Myocyte (in vitro differentiated cells): ENCODE measurements at regions not wholly inside any gene's neighbourhood (a gene's known extent, or its start where the extent isn't known, plus 50 kb on each side); places are given as distances from the start of the nearest gene placed in this dataset.
"Not testable (repeated sequence)": the region's sequence is repeated elsewhere in the genome, so short reads cannot be mapped to it uniquely, and the experiment has no call there.

Experiments
- DNase-seq: peaks from one replicate; pipeline ENCODE4 v3.0.0-alpha.2; 2012; ENCODE audit warnings: low read depth

- no peak for DNase-seq
These were observed 484.6 kb downstream of the AACS start for GRCh38 chr12:125549836-125550235.

- DNase-seq: no peak
These were observed 487.1 kb downstream of the AACS start for GRCh38 chr12:125552295-125552694.

GRCh38 chr12:125561008-125561407 lies 495.8 kb downstream of the AACS start:
- not testable (repeated sequence) for DNase-seq

GRCh38 chr12:125564753-125565152 lies 499.5 kb downstream of the AACS start:
- no peak for DNase-seq

GRCh38 chr12:125567581-125567980 lies 502.3 kb downstream of the AACS start:
- DNase-seq: no peak

- no peak for DNase-seq
These were observed 503.1 kb downstream of the AACS start for GRCh38 chr12:125568306-125568705.

- no peak for DNase-seq
These were observed 508.0 kb downstream of the AACS start for GRCh38 chr12:125573271-125573670.

- DNase-seq: no peak
These were observed 512.1 kb downstream of the AACS start for GRCh38 chr12:125577334-125577733.

GRCh38 chr12:125579916-125580315 lies 514.7 kb downstream of the AACS start:
- no peak for DNase-seq

GRCh38 chr12:125583071-125583470 lies 517.8 kb downstream of the AACS start:
- DNase-seq: no peak

- no peak for DNase-seq
These were observed 521.2 kb downstream of the AACS start for GRCh38 chr12:125586441-125586840.

GRCh38 chr12:125593269-125593668 lies 528.0 kb downstream of the AACS start:
- DNase-seq: no peak

GRCh38 chr12:125604976-125605375 lies 539.7 kb downstream of the AACS start:
- no peak for DNase-seq

GRCh38 chr12:125606312-125606711 lies 541.1 kb downstream of the AACS start:
- DNase-seq: no peak

GRCh38 chr12:125610292-125610691 lies 545.1 kb downstream of the AACS start:
- no peak for DNase-seq

GRCh38 chr12:125610971-125611370 lies 545.7 kb downstream of the AACS start:
- DNase-seq: no peak

GRCh38 chr12:125614058-125614457 lies 548.8 kb downstream of the AACS start:
- no peak for DNase-seq

GRCh38 chr12:125619723-125620122 lies 554.5 kb downstream of the AACS start:
- DNase-seq: no peak

- no peak for DNase-seq
These were observed 568.5 kb downstream of the AACS start for GRCh38 chr12:125633686-125634085.

GRCh38 chr12:125634813-125635212 lies 569.6 kb downstream of the AACS start:
- DNase-seq: no peak

- no peak for DNase-seq
These were observed 574.6 kb downstream of the AACS start for GRCh38 chr12:125639826-125640225.

- DNase-seq: no peak
These were observed 577.8 kb downstream of the AACS start for GRCh38 chr12:125643055-125643454.

GRCh38 chr12:125645724-125646123 lies 580.5 kb downstream of the AACS start:
- no peak for DNase-seq

GRCh38 chr12:125650587-125650986 lies 585.4 kb downstream of the AACS start:
- DNase-seq: no peak
